Muscle of arm (tissue), 1 donor: ENCODE measurements at regions not wholly inside any gene's neighbourhood (a gene's known extent, or its start where the extent isn't known, plus 50 kb on each side); places are given as distances from the start of the nearest gene placed in this dataset.
A peak's percentile ranks its signal among the peaks of the same experiment; 100 is the strongest.
"Not testable (repeated sequence)": the region's sequence is repeated elsewhere in the genome, so short reads cannot be mapped to it uniquely, and the experiment has no call there.

Experiments used
- DNase-seq: peaks from one replicate; pipeline ENCODE4 v3.0.0-alpha.2; 2013

DNA sequence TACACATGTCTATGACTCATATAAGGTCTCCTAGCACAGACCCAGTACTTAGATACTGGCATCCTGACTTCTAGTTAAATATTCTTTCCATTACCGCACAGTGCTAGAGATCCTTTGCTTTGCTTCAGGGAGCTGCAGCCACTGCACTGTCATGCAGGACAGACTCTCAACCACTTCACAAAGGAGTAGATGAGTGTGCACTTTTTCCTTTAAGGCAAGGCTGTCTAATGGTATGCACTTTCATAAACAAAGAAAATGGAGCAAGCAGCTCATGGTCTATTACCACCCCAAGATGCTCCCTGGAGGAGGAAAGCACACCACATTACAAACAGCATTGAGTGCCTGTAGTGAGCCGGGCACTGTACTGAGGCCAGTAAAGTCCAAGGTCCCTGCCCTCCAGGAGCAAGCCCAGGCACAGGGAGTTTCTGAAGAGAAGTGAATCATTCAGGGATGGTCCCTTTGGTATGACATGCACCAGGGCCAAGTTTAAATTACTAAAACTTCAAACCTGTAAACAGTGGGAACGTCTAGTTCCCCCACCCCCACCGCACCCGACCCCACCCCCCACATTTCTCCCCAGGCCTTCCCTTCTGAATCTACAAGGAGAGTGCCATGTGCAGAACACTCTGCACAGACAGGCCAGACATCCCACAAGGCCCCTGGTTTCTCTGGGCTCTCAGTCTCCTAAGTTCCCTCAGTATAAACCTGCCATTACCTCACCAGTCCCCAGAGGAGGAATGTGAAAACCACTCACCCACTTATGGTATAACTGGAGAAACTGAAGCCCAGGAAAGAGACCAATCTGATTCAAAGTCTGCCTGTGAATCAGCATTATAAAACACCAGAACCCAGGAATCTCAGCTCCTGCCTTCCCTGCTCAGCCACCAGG lies 107.8 kb upstream of the BCL6 start:
- no peak for DNase-seq

DNA sequence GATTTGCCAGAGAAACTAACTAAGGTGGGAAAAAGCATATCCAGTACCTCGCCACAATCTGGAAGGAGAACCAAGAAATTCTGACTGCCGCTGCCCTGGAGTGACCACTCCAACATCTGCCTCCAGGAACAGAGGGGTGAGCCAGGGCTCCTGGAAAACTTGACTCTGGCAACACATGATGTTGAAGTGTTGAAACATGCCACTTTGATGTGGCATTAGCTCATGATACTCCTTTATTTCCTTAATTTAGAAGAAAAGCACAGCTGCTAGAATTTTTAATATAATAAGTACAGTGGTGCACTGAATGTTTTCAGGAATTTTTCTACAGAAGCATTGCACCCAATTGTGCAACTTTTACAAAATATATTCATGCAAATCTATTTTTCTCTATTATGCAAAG lies 109.9 kb upstream of the BCL6 start:
- no peak for DNase-seq

- no peak for DNase-seq
These were observed 111.3 kb upstream of the BCL6 start for GRCh38 chr3:187856555-187856954.

DNA sequence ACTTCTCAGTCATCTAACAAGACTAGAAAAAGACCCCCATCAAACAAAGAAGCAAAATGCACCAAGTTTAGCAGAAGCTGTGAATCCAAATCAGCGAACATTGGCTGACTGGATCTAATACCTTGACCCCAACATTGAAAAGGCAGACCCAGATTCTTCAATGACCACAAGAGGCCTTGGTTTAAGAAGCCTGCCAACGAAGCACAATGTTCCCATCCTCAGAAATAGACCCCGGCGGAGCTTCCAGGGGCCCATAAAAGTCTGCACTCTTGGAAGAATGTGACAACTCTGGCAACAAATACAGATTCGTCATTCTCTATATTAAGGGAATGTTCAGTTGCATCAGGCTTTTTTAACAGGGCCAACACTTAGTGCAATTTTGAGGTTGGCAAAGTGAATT lies 112.8 kb upstream of the BCL6 start:
- DNase-seq: peak; percentile 18

- no peak for DNase-seq
These were observed 113.4 kb upstream of the BCL6 start for GRCh38 chr3:187858711-187859110.

DNA sequence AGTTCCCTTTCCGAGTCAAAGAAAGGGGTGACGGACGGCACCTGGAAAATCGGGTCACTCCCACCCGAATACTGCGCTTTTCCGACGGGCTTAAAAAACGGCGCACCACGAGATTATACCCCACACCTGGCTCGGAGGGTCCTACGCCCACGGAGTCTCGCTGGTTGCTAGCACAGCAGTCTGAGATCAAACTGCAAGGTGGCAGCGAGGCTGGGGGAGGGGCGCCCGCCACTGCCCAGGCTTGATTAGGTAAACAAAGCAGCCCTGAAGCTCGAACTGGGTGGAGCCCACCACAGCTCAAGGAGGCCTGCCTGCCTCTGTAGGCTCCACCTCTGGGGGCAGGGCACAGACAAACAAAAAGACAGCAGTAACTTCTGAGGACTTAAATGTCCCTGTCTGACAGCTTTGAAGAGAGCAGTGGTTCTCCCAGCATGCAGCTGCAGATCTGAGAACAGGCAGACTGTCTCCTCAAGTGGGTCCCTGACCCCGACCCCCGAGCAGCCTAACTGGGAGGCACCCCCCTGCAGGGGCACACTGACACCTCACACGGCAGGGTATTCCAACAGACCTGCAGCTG lies 117.5 kb upstream of the BCL6 start:
- DNase-seq: not testable (repeated sequence)

GRCh38 chr3:187870360-187871203 lies 125.3 kb upstream of the BCL6 start:
- DNase-seq: no peak

DNA sequence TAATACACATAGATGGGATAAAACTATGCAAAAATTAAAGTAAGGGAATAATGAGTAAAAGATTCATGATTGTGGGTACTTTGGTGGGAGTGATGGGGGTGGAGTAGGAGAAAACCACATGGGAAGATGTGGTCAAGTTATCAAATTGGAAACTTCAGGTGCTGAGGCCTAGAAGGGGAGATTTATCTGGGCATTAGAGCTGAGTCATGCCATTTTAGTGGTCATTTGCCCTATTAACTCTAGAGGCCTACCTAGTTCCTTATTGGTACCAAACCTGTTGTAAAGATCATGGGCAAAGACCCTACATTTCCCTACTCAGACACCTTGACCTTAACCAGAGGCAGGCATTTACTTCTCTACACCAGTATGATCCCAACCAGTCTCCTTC lies 125.9 kb upstream of the BCL6 start:
- no peak for DNase-seq

DNA sequence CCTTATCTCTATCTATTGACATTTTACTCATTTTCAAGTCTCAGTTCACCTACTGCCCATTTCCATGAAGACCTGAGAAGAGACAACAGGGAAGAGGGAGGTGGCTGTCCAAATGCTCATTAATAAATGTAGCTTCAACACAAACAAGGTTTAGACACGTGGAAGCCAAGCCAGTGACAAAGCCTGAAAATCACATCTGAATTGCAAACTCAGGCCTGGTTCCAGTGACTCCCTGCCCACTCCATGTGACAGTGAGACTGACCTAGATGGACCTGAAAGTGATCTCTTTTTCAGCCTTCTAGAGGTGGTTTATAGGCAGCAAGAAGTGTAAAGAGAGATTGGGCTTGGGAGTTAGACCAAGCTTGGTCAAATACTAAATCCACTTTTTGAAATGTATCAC lies 126.6 kb upstream of the BCL6 start:
- DNase-seq: no peak

DNA sequence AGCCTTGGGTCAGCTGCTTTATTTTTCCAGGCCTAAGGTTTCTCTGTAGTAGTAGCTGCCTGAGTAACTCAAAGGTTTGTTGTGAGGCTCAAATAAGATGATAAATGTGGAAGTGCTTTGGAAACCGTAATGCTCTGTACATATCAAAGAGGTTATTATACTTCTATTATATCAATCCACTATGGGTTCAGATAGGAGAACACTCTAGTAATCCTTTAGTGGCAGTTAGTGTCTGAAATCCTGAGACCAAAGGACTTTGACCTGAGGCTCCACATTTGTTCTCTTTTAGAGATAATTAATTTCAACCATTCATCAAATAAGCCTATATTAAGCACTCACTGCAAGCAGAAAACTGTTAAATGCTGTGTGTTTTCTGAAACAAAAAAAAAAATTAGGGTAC lies 128.6 kb upstream of the BCL6 start:
- no peak for DNase-seq

DNA sequence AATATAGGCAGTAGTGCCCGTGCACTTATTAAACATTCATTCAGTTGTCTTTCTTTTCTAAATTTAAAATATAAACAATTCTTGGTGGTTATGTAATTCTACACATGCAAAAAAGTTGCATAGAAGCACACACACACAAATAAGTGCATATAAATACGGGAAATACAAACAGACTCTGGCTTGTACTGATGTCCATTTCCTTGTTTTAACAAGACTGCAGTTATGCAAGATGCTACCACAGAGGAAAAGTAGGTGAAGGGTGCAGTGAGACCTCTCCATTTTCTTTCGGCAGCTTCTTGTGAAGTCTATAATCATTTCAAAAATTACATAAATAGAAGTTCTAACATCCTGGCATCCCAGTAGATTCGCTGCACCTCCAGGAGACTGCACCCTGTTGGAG lies 130.6 kb upstream of the BCL6 start:
- DNase-seq: no peak

DNA sequence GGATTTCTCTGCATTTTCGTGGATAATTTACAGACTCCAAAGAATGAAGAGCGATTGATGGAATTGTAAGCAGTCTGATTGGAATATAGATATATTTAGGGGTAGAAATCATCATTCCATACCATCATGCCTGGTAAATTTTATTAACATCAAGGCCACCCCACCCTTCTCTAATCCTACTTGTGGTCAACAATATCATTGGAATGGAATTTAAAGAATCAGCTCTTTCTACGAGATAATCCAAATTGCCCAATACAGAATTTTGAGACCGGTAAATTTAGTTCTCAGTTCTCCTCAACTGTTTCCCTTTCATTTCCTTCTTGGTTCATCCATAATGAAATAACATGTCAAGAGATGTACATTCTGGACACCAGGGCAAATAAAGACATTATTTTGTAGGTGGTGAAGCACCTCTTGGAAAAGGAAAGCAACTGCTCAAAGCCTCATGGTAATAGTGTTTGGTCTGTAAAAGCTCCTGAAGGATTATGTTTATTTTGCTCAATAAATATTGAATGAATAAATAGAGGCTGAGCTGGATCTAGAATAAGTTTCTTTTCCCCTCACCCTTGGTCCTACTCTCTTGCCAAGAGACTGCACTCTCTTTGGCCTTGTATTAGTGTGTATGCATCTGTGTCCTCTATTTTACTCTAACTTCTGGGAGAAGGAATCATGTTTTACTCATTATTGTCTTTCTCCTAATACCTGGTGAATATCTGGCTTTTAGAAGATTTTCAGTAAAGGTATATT lies 133.7 kb upstream of the BCL6 start:
- no peak for DNase-seq

GRCh38 chr3:187880441-187880840 lies 135.2 kb upstream of the BCL6 start:
- DNase-seq: no peak

GRCh38 chr3:187880851-187881250 lies 135.6 kb upstream of the BCL6 start:
- DNase-seq: no peak

DNA sequence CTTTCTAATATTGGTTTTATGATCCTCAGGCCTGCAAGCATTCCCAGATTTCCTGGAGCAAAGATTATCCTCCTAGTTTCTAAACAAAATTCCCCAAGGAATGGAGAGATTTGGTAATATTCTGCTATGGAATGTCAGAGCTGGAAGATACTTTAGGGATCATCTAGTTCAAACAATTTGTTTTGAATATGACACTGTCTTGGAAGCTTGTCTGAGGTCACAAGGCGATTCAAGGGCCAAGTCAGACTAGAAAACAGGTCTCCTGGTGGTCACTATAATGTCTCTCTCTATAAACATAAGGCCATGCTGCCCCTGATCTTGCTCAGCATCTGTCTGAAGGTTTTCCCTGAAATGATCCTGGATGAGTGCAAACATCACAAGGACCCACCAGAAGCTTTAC lies 143.4 kb upstream of the BCL6 start:
- peak; percentile 16 for DNase-seq

- DNase-seq: no peak
These were observed 143.8 kb upstream of the BCL6 start for GRCh38 chr3:187889106-187889505.

DNA sequence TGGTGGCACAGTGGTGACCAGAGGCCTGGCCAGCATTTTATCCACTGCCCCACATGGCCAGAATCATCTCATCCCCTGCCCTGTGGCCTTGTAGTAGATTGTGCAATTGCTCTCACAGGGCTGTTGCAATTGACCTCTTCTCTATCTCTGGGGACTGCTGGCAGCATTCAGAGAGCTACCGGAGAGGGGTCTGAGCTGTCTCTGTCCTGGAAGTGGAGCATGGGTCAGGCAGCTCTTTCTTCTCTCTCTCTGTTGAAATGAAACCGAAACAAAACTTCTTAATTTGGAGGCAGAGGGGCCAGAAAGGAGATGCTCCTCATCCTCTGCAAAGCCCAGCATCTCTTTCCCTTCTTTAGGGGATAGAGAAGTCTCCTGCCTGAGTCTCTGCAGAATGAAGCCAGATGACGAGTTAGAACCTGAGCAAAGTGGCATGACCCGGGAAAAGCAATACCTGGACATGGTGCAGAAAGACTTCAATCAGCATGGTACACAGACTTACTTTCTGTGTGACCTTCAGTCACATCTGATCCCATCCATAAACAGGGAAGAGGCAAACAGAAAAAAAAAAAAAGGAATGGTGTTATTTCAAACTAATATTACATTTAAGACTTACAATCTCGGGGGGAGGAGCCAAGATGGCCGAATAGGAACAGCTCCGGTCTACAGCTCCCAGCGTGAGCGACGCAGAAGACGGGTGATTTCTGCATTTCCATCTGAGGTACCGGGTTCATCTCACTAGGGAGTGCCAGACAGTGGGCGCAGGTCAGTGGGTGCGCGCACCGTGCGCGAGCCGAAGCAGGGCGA lies 144.5 kb upstream of the BCL6 start:
- no peak for DNase-seq

- DNase-seq: not testable (repeated sequence)
These were observed 145.1 kb upstream of the BCL6 start for GRCh38 chr3:187890405-187890752.

DNA sequence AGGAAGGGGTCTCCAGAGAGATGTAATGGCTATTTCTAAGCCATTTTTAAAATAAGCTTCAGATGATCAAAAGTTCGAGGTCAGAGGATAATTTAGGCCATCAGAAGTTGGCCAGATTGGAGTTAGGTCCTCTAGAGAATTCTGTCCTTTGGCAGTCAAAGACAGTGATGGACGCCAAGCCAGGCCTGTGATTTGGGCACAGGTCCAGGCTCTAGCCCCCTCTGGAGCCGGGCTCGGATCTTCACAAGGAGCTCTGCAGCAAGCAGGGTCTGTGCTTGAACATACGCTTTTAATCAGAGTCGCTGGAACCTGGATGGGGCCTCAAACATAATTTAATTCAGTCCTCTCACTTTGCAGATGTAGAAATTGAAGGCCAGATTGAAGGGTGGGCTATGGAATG lies 151.4 kb upstream of the BCL6 start:
- DNase-seq: peak; percentile 74

GRCh38 chr3:187899246-187899645 lies 154.0 kb upstream of the BCL6 start:
- DNase-seq: no peak
